Uterus (tissue), 2 donors: ENCODE measurements at regions not wholly inside any gene's neighbourhood (a gene's known extent, or its start where the extent isn't known, plus 50 kb on each side); places are given as distances from the start of the nearest gene placed in this dataset.

Experiments
- CTCF ChIP-seq, 4 experiments: fragments of 200-600 bp in 2 of 4; fragments of 450-650 bp in 2 of 4; sonication (generic) in 2 of 4; IDR thresholded peaks; one replicate each; pipeline ENCODE4 v1.5.1; 2016 to 2019; ENCODE audit warnings: antibody characterized with exemption in 4 of 4, mild to moderate bottlenecking in 2 of 4, moderate library complexity in 1 of 4
- POLR2A ChIP-seq, 2 donors: fragments of 450-650 bp; IDR thresholded peaks; one replicate each; pipeline ENCODE4 v1.6.1; 2016; ENCODE audit warnings: antibody characterized with exemption in 2 of 2, mild to moderate bottlenecking in 1 of 2, moderate library complexity in 1 of 2

DNA sequence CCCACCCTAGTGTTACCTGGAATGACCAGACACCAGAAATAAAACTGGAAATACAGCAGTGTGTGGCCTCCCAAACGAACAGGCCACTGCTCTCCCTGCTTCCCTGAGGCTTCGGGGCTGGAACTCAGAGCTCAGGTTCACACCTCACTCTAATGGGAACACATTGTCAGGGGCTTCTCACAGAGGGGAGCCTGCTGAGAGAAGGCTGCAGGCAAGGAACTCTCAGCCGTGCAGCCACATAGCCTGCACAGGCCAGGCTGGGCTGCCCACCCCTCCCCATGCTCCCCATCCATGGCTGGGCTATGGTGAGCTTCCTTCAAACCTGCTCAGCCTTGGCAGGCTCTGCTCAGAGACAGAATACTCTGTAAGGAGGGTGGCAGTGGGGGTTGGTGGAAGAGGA, 302.5 kb downstream of the EMP1 start:
- no peak for TF ChIP-seq CTCF (IDR thresholded peaks at IDR 0.05)
- no peak for TF ChIP-seq POLR2A (IDR thresholded peaks at IDR 0.05)
